ENCODE measurements at regions not wholly inside any gene's neighbourhood (a gene's known extent, or its start where the extent isn't known, plus 50 kb on each side); places are given as distances from the start of the nearest gene placed in this dataset.

GRCh38 chr13:40221460-40222201 is 444.8 kb downstream of the FOXO1 start:
- TF ChIP-seq POLR2AphosphoS5 (IDR thresholded peaks at IDR 0.05): peak; percentile 85
- TF ChIP-seq POLR2A (IDR thresholded peaks at IDR 0.05): no peak
